Hepatic stellate cell (primary cell): ENCODE measurements at regions not wholly inside any gene's neighbourhood (a gene's known extent, or its start where the extent isn't known, plus 50 kb on each side); places are given as distances from the start of the nearest gene placed in this dataset.
"Not testable (repeated sequence)": the region's sequence is repeated elsewhere in the genome, so short reads cannot be mapped to it uniquely, and the experiment has no call there.

Source experiments
- DNase-seq: peaks from one replicate; pipeline ENCODE4 v3.0.0; 2011; ENCODE audit warnings: low spot score

DNA sequence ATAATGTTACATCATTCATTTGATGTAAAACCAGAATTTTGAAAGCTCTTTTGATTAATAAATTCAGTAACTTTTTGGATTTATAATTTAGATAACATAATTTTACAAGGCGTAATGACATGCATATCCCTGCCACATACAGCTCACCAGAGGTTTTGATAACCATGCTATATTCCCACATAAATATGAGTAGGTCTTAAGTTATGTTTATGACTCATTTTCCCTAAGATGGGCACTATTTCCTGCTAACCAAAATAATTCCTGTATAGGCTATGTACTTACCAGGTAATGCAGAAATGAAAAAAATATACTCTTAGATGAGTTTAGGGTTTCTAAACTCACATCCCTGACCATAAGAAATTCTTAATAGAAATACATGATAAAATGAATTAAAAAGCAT is 93.9 kb upstream of the EDIL3 start:
- no peak for DNase-seq

DNA sequence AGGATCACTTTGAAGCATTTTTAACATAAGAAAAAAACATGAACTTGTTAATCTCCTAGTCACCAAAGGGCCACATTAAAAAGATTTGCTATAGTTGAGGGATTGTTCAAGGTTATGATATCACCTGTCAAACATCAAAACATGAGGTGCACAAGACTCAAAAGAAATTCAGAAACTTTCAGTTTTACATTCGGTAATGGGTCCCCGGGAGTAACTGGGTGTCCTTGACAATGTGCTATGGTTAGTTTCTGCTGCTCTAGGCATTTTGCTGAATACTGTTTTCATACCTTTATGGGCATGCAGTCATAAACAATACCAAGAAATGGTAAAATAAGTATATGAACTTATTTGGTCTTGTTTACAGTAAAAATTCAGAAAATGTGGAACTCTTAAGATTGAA is 92.8 kb upstream of the EDIL3 start:
- DNase-seq, result no peak

DNA sequence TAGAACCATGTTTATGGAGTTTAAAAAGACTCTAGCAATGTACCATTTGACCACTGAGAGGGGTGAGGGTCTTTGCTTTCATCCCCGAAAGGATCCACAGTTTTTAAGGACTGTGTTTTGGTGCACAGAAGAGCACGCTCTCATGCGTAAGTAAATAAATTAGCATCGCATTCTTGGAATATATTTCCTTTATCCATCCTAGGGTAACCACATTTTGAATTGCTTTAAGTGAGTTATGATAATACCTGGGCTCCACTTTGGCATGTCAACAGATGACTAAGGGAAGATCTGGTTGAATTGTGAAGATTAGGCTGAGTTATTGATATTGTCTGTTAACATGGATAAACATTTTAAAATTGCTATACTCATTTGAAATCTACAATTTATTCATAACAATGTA is 89.4 kb upstream of the EDIL3 start:
- no peak for DNase-seq

DNA sequence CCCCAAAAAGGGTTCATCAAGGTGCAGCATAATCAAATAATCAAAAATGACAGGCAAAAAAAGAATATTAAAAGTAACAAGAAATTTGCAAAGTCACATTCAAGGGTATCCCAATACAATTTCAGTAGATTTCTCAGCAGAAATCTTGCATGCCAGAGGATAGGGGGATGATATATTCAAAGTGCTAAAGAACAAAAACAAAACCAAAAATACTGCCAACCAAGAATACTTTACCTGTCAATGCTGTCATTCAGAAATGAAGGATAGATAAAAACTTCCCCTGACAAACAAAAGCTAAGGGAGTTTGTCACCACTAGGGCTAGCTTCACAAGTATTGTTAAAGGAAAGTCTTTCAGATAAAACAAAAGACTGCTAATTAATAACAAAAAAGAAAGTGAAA is 68.7 kb upstream of the EDIL3 start:
- DNase-seq, result no peak

DNA sequence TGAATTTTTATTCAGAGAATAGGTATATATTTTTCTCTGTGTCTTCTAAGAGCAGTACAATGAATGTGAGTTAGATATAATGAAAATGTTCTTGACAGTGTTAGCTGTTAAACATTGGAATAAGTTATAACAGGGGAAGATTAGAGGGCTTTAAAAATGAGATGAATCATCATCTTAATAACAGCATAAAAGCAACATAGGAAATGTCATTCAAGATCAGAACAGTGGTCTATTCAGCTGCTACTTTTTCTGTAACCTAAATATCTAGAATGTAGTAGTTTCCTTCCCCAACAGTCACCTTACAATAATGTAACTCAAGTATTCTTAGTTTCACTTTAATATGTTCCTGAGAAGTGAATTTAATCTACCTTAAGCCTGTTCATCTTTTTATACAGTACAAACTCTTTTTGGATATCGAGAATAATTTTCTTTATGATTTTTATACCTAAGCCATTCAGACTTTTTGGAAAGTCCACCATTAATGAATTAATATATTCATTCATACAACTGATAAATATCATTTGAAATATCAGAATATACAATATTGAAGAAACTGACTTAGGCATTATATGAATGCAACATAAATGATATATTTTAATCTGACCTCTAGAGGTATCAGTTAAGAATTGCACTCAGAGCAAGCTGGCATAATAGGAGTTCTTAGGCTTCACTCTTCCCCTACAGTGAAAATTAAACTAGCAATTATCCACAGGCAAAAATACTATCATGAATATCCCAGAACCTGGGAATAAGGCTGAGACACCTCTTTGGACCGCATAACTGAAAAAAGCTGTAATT is 66.1 kb upstream of the EDIL3 start:
- DNase-seq, result peak; percentile 6

GRCh38 chr5:84445049-84445685 is 60.5 kb upstream of the EDIL3 start:
- DNase-seq, result no peak

GRCh38 chr5:84438456-84438855 is 53.8 kb upstream of the EDIL3 start:
- no peak for DNase-seq

DNA sequence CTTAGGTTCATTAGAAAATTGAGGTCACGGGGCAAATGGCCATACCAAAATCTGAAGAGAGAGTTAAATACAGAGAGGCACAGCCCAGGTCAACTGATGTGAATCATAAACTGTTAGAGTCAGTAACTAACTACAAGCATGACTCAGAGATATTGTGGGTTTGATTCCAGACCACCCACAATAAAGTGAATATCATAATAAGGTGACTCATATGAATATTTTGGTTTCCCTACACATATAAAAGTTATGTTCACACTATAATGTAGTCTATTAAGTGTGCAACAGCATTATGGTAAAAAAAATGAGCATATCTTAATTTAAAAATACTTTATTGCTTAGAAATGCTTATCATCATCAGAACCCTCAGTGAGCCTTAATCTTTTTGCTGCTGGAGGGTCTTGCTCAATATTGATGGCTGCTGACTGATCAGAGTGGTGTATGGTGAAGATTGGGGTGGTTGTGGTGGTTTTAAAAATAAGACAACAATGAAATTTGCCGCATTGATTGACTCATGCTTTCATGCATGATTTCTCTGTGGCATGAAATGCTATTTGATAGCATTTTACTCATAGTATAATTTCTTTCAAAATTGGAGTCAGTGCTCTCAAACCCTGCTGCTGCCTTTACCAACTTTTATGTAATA is 53.1 kb upstream of the EDIL3 start:
- peak; percentile 13 for DNase-seq

DNA sequence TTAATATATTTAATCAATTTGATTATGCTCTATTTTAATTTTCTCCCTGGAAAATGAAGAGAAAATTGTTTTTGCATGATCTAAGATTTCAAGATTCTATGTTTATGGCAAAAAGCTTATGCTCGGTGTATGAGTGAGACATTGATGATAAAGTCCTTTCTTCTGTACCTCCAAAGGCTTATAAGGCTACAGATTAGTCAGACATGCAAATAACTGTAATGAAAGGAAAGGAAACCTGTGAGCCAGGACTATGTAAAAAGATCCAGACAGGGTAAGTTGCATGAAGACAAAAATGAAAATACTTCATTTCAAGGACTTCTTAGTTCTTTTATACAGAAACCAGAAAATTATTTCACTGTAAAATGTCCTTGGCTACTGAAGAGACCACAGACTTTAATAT is 52.2 kb upstream of the EDIL3 start:
- no peak for DNase-seq

DNA sequence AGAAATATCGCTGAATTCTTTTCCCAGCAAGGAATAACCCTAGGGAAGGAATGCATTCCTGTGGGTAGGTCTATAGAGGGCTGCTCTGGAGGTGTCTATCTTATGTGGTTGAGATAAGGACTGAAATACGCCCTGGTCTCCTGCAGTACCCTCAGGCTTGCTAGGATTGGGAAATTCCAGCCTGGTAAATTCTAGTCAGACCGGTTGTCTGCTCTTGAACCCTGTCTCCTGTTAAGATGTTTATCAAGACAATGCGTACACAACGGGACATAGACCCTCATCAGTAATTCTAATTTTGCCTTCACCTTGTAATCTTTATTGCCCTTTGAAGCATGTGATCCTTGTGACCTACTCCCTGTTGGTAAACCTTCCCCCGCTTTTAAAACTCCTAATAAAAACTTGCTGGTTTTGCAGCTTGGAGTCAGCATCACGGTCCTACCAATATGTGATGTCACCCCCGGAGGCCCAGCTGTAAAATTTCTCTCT is 51.2 kb upstream of the EDIL3 start:
- DNase-seq, result not testable (repeated sequence)
